ENCODE measurements at regions not wholly inside any gene's neighbourhood (a gene's known extent, or its start where the extent isn't known, plus 50 kb on each side); places are given as distances from the start of the nearest gene placed in this dataset.
A peak's percentile ranks its signal among the peaks of the same experiment; 100 is the strongest.

DNA sequence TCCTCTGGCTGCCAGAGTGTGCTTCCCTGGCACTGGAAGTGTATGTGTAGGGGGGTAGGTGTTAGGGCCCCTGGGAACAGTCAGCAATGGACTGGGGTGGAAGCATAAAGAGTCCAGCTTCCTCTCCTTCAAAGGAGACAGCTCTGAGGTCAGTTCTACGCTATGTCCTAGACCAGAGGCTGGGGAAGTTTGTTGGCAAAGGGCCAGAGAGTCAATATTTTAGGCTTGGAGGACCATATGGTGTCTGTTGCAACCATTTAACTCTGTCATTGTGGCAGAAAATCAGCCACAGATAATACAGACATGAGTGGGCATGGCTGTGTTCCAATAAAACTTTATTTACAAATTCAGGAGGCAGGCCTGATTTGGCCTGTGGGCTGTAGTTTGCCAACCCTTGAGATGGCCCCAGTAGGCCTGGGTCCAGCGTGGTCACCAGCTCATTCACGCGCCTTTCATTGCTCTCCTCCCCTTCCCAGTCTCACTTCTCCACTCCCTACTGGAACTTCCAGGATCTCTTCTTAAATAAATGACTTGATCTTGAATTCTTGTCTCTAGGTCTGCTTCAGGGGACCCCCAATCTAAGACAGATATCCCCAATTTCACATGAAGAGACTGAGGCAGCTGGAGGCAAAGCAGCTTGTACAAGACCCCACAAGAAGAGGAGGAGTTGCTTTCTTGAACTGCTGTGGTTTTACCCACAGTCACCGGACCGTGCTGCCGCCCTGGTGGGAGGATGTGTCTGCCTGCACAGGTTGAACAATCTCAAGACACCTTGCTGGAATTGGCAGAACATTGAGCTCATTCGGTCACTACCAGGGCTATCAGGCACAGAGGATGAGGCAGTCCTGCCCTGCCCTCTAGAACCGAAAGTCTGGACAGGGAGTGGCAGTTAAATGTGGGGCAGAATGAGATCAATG, 162.4 kb upstream of the POU3F1 start:
- Mint-ChIP-seq H3K27me3 (peaks cover 15% of the 10 kb centered on the region), H3K4me3 (no peak overlapping the region), H3K36me3 (ENCODE audit: low read depth) (no peaks in the 10 kb centered on the region), H3K9me3 (no peaks in the 10 kb centered on the region), H3K4me1 (peaks cover 13% of the 10 kb centered on the region), H3K27ac (no peak overlapping the region)
- intact Hi-C loops (cut with micrococcal nuclease): no loop called here
- TF ChIP-seq, protein P1, sequence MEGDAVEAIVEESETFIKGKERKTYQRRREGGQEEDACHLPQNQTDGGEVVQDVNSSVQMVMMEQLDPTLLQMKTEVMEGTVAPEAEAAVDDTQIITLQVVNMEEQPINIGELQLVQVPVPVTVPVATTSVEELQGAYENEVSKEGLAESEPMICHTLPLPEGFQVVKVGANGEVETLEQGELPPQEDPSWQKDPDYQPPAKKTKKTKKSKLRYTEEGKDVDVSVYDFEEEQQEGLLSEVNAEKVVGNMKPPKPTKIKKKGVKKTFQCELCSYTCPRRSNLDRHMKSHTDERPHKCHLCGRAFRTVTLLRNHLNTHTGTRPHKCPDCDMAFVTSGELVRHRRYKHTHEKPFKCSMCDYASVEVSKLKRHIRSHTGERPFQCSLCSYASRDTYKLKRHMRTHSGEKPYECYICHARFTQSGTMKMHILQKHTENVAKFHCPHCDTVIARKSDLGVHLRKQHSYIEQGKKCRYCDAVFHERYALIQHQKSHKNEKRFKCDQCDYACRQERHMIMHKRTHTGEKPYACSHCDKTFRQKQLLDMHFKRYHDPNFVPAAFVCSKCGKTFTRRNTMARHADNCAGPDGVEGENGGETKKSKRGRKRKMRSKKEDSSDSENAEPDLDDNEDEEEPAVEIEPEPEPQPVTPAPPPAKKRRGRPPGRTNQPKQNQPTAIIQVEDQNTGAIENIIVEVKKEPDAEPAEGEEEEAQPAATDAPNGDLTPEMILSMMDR (IDR thresholded peaks at IDR 0.05): no peak
- ATAC-seq (ENCODE audit: low read depth) (peak; percentile 47), DNase-seq (no peak)
- ChIA-PET CTCF (no interaction called here), POLR2A (interaction anchor here (1.1 kb wide), 1 partner anchor 266 kb away, joined by 3 read pairs; no protein-coding TSS in a partner anchor)

DNA sequence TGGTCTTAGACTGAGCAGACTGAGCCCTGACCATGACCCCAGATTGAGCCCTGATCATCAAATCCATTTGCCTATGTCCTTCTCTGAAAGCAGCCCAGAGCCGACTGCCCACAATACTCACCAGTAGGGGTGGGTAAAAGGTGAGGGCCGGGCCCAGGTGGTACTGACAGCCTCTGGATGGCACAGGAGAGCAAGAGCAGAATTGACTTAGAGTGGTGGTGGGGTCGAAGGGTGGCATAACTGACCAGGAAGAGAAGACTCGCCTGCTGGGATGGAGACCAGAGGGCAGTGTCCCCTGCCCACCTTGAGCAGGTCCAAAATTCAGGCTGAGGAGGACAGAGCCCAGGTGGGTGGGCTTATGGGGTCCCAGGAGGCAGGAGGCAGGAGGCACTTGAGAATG, 161.3 kb upstream of the POU3F1 start:
- H3K4me3 Mint-ChIP-seq: no peak overlapping the region

DNA sequence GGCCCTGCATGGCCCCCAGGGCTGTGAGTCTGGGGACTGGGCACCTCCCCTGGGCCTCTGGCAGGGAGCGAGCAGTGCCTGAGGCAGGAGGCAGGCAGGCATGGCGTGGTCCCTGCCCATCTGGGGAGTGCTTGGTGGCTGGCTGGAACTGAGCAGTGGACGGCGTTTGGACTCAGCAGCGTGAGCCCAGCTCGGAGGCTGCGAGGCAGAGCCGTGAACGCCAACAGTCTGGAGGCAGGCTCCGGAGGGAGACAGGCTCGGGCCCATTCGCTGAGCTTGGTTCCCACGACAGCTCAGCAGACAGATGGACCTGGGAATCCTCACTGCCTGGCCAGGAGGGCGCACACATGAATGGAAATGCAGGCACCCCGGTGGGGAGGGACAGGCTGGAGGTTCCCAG, 160.7 kb upstream of the POU3F1 start:
- Mint-ChIP-seq H3K27ac (no peak overlapping the region), H3K4me3 (no peak overlapping the region), H3K9me3 (no peaks in the 10 kb centered on the region), H3K27me3 (peaks cover 7% of the 10 kb centered on the region), H3K36me3 (ENCODE audit: low read depth) (no peaks in the 10 kb centered on the region), H3K4me1 (peaks cover 8% of the 10 kb centered on the region)
- DNase-seq: no peak
- POLR2A ChIA-PET: no interaction called here
- CTCF ChIA-PET: no interaction called here
- intact Hi-C loops (cut with micrococcal nuclease): no loop called here
- ATAC-seq (ENCODE audit: low read depth): no peak
- TF ChIP-seq, protein P1 (IDR thresholded peaks at IDR 0.05): no peak

More for the DNA sequence above, 161.3 kb upstream of the POU3F1 start:
- TF ChIP-seq, protein P1 (IDR thresholded peaks at IDR 0.05): no peak
- ChIA-PET POLR2A (no interaction called here), CTCF (no interaction called here)
- no peak for ATAC-seq (ENCODE audit: low read depth)
- Mint-ChIP-seq H3K4me1 (peaks cover 8% of the 10 kb centered on the region), H3K36me3 (ENCODE audit: low read depth) (no peaks in the 10 kb centered on the region), H3K9me3 (no peaks in the 10 kb centered on the region), H3K27ac (no peak overlapping the region), H3K27me3 (peaks cover 9% of the 10 kb centered on the region)
- DNase-seq: no peak
- intact Hi-C loops (cut with micrococcal nuclease): no loop called here

DNA sequence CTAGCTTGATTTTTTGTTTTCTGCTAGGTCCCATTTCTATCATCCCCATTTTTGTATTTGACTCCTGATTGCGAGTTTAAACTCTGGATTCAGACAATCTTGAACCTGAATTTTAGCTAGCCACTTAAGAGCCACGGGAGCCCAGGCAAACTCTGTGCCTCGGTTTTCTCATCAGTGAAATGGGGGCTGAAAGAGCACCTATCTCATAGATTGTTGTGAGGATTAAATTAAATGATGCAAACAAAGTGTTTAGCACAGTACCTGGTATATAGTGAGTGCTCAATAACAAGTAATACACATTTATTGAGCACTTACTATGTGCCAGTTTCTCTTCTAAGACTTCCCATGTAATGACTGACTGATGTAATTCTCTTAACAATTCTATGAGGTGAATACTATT, 158.1 kb upstream of the POU3F1 start:
- TF ChIP-seq, protein P1 (IDR thresholded peaks at IDR 0.05): no peak
- Mint-ChIP-seq H3K27me3 (no peaks in the 10 kb centered on the region), H3K27ac (no peak overlapping the region), H3K36me3 (ENCODE audit: low read depth) (no peaks in the 10 kb centered on the region), H3K4me1 (peaks cover 8% of the 10 kb centered on the region), H3K9me3 (peaks cover 1% of the 10 kb centered on the region), H3K4me3 (no peak overlapping the region)
- POLR2A ChIA-PET: no interaction called here
- ATAC-seq (ENCODE audit: low read depth) (no peak), DNase-seq (no peak)
- CTCF ChIA-PET: no interaction called here
- intact Hi-C loops (cut with micrococcal nuclease): no loop called here

DNA sequence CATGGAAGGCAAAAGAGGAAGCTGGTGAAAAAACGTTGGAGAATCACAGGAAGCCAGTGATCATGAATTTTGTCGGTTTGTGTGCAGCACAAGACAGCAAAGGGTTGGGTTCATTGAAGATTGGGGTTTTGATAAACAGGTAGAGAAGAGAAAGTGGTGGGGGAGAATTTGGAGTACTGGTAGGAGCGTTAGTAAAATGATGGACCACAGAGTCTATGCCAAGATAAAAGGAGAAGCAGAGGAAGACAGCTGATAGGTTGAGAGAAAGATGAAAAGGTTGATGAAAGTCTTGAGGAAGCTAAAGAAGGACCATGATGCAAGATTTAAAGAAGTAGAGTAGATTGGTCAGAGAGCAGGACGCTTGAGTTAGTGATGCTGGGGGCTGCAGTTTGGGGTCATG, 156.8 kb upstream of the POU3F1 start:
- DNase-seq: no peak
- Mint-ChIP-seq H3K4me3 (no peak overlapping the region), H3K9me3 (peaks cover 3% of the 10 kb centered on the region), H3K4me1 (no peaks in the 10 kb centered on the region), H3K27ac (no peak overlapping the region), H3K36me3 (ENCODE audit: low read depth) (no peaks in the 10 kb centered on the region), H3K27me3 (no peaks in the 10 kb centered on the region)
- TF ChIP-seq, protein P1 (IDR thresholded peaks at IDR 0.05): no peak
- ChIA-PET POLR2A (no interaction called here), CTCF (no interaction called here)
- ATAC-seq (ENCODE audit: low read depth): no peak
- intact Hi-C loops (cut with micrococcal nuclease): no loop called here

Data from activated B cell treated with CpG ODN at 0.5 μM for 24 hours (primary cell).